NT2/D1 (cell line): ENCODE measurements at regions not wholly inside any gene's neighbourhood (a gene's known extent, or its start where the extent isn't known, plus 50 kb on each side); places are given as distances from the start of the nearest gene placed in this dataset.

Source experiments
- SUZ12 ChIP-seq: IDR thresholded peaks from 2 replicates; pipeline ENCODE4 v1.6.1; 2011; ENCODE audit not compliant: insufficient read length, insufficient read depth; ENCODE audit errors: extremely low read depth
- YY1 ChIP-seq: IDR thresholded peaks from 2 replicates; pipeline ENCODE4 v1.6.1; 2011; ENCODE audit not compliant: insufficient read length, insufficient read depth

DNA sequence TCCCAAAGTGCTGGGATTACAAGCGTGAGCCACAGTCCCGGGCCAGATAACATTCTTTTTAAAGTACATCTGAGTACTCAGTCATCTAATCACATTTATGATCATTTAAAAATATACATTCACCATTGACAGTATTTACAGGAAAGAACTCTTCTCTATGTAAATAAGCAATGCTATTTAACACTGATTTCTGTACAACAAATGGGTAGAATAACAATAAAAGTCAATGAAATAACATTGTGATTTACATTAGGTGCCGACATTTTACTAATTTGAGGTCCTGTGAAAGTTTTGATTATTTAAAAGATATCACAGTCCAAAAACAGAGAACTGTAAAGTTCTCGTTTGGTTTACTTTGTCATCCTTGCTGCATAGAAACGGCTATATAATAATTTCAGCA, 1763.7 kb downstream of the SLITRK1 start:
- no peak for TF ChIP-seq YY1
- no peak for TF ChIP-seq SUZ12
